Activated CD4-positive, alpha-beta memory T cell treated with anti-CD3 and anti-CD28 coated beads, Interleukin-2, amount 10 ng/mL, durations not matched to agents 7 days and 5 days (primary cell): ENCODE measurements at regions not wholly inside any gene's neighbourhood (a gene's known extent, or its start where the extent isn't known, plus 50 kb on each side); places are given as distances from the start of the nearest gene placed in this dataset.
"Not testable (repeated sequence)": the region's sequence is repeated elsewhere in the genome, so short reads cannot be mapped to it uniquely, and the experiment has no call there.

Experiments
- CTCF ChIA-PET: fragments of 350-600 bp; sonication (Branson Sonifier 250); formaldehyde crosslinking; loops from one replicate; lab custom pipeline; 2021; ENCODE audit warnings: antibody characterized with exemption, inconsistent platforms; lab: Charles Lee
- POLR2A ChIA-PET: fragments of 350-600 bp; sonication (Branson Sonifier 250); formaldehyde crosslinking; loops from one replicate; lab custom pipeline; 2021; ENCODE audit warnings: antibody characterized with exemption; lab: Charles Lee
- DNase-seq: peaks from one replicate; pipeline ENCODE4 v3.0.0-alpha.2; 2020
- H3K27ac Mint-ChIP-seq: one replicate; pipeline ENCODE4 v1.8.0; 2021; ENCODE audit warnings: mild to moderate bottlenecking, mixed read lengths
- H3K27me3 Mint-ChIP-seq: one replicate; pipeline ENCODE4 v1.8.0; 2021; ENCODE audit warnings: mixed read lengths
- H3K36me3 Mint-ChIP-seq: one replicate; pipeline ENCODE4 v1.8.0; 2021; ENCODE audit warnings: low read depth, mixed read lengths
- H3K4me1 Mint-ChIP-seq: one replicate; pipeline ENCODE4 v1.8.0; 2021; ENCODE audit warnings: mixed read lengths
- H3K4me3 Mint-ChIP-seq: one replicate; pipeline ENCODE4 v1.8.0; 2021; ENCODE audit warnings: mild to moderate bottlenecking, mixed read lengths
- H3K9me3 Mint-ChIP-seq: one replicate; pipeline ENCODE4 v1.8.0; 2021; ENCODE audit warnings: mixed read lengths

DNA sequence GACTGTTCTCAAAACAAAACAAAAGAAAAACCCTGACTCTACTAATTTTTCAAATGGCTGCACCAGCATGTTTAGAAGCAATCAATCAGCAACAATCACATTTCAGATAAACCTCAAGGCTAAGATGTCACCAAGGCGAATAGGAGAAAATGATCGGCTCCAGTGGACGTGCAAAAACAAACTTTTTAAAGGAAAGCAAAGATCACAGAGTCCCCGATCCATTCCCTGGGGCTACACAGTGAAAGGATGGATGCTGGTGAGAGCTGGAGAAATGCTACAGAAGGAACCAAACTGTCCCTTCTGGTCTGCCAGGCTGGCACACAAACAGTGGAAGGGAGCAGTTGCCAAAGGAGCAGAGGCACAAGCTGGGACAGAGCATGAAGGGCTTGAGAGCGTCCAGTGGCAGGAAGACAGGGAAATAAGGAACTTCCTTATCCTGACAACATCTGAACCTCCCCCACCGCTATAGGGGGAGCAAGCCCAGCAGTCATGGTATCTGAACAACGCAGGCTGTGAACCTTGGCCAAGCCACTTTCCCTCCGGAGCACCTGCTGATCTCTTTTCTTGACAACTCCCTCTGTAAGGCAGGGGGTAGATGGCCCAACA is 73.7 kb upstream of the HIVEP1 start:
- H3K4me3 Mint-ChIP-seq: no peak overlapping the region
- CTCF ChIA-PET: interaction anchor here (0.7 to 0.9 kb wide), 2 partner anchors 33 to 63 kb away, joined by 5 to 7 read pairs; no protein-coding TSS in a partner anchor
- no peaks in the 10 kb centered on the region for H3K36me3 Mint-ChIP-seq
- no peaks in the 10 kb centered on the region for H3K27me3 Mint-ChIP-seq
- H3K9me3 Mint-ChIP-seq: no peaks in the 10 kb centered on the region
- H3K27ac Mint-ChIP-seq: no peak overlapping the region
- no peak for DNase-seq
- no peaks in the 10 kb centered on the region for H3K4me1 Mint-ChIP-seq
- POLR2A ChIA-PET: interaction anchor here (0.8 kb wide), 1 partner anchor 10 kb away, joined by 4 read pairs; no protein-coding TSS in a partner anchor

DNA sequence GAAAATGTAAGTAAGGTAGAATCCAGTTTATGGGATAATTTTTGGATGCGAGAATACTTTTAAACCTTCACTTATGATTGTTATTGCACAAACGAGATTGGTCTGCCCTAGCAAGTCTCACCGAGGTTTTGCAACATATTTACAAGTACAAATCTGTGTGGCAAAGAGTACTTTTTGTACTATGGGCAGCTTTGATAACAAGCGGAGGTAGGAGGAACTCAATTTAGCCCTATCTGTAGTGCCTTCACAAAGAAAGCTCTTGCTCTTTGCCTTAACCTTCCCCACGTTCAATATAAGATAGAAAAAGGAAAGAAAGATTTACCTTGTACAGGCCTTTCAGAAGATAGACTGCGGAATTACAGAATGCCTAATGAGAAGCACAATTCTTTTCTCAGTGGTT is 77.5 kb upstream of the HIVEP1 start:
- ChIA-PET POLR2A (no interaction called here), CTCF (no interaction called here)
- H3K27me3 Mint-ChIP-seq: no peaks in the 10 kb centered on the region
- H3K36me3 Mint-ChIP-seq: no peaks in the 10 kb centered on the region
- H3K4me1 Mint-ChIP-seq: no peaks in the 10 kb centered on the region
- H3K4me3 Mint-ChIP-seq: no peak overlapping the region
- no peak for DNase-seq
- no peaks in the 10 kb centered on the region for H3K9me3 Mint-ChIP-seq
- H3K27ac Mint-ChIP-seq: no peak overlapping the region

DNA sequence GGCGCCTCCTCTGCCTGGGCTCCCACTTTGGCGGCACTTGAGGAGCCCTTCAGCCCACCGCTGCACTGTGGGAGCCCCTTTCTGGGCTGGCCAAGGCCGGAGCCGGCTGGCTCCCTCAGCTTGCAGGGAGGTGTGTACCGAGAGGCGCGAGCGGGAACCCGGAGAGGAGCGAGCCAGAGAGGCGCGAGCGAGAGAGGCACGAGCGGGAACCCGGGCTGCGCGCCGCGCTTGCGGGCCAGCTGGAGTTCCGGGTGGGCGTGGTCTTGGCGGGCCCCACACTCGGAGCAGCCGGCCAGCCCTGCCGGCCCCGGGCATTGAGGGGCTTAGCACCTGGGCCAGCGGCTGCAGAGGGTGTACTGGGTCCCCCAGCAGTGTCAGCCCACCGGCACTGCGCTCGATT is 79.2 kb upstream of the HIVEP1 start:
- POLR2A ChIA-PET, DNase-seq, H3K27ac Mint-ChIP-seq, H3K27me3 Mint-ChIP-seq, H3K4me3 Mint-ChIP-seq, H3K4me1 Mint-ChIP-seq, H3K9me3 Mint-ChIP-seq, H3K36me3 Mint-ChIP-seq, CTCF ChIA-PET: not testable (repeated sequence)

DNA sequence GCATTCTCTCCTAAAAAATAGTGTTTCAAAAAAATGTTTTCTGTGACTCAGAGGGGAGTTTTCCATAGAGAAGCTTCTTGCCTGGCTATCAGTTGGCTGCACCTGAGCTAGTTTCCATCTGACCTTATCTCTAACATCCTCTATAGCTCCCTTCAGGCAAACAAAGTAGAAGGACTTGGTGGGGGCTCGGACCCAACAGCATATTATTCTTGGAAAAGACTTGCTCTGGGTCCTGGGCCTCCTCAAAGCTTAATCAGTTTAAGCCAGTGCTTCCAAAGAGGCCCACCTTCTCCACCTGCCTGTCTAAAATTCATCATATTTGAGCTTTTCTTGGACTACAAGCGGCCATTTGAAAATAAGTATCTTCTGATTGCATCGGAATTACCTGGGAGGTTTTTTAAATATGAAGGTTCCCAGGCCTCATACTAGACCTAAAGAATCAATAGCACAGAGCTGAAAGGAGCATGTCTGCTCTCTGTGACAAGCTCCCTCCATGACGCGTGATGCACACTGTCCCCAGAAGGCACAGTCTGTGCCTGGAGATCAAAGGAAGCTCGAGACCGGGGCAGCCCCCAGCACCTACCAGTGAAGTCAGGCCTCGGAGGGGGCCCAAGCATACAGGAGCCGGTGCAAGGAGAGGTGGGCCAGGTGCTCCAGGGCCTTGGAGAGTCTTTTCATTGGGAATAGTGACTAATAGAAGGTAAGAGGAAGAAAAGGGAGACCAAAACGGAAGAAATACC is 80.6 kb upstream of the HIVEP1 start:
- CTCF ChIA-PET: no interaction called here
- no peak overlapping the region for H3K4me3 Mint-ChIP-seq
- H3K27me3 Mint-ChIP-seq: no peaks in the 10 kb centered on the region
- POLR2A ChIA-PET: no interaction called here
- no peak for DNase-seq
- H3K4me1 Mint-ChIP-seq: no peaks in the 10 kb centered on the region
- H3K36me3 Mint-ChIP-seq: no peaks in the 10 kb centered on the region
- H3K9me3 Mint-ChIP-seq: no peaks in the 10 kb centered on the region
- H3K27ac Mint-ChIP-seq: no peak overlapping the region

DNA sequence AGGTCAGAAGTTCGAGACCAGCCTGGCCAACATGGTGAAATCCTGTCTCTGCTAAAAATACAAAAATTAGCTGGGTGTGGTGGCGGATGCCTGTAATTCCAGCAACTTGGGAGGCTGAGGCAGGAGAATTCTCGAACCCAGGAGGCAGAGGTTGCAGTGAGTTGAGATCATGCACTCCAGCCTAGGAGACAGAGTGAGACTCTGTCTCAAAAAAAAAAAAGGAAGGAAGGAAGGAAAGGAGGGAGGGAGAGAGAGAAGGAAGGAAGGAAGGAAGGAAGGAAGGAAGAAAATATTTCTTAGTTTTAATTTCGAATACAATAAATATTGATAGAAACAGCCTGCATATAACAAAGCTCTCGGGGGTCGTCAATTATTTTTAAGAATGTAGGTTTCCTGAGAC is 81.3 kb upstream of the HIVEP1 start:
- H3K4me1 Mint-ChIP-seq, H3K9me3 Mint-ChIP-seq, H3K27ac Mint-ChIP-seq, H3K36me3 Mint-ChIP-seq, DNase-seq, POLR2A ChIA-PET, H3K4me3 Mint-ChIP-seq, CTCF ChIA-PET, H3K27me3 Mint-ChIP-seq: not testable (repeated sequence)

DNA sequence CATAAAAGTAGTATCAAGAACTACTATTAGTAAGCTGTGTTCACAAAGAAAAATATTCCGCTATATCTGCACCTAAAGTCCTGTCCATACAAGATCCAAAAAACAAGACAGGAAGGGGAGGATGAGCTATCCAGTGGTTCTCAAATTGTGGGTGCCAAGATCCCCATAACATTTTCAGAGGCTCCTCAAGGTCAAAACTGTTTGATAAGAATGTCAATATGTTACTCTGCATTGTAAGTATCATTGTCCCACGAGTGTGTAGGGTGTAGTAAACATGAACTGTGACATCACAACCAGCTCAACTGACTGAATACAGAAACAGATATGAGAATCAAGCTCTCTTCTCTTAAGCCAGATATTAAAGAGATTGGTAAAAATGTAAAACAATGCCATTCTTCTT is 81.9 kb upstream of the HIVEP1 start:
- DNase-seq: no peak
- H3K9me3 Mint-ChIP-seq: no peaks in the 10 kb centered on the region
- ChIA-PET POLR2A (no interaction called here), CTCF (no interaction called here)
- H3K36me3 Mint-ChIP-seq: no peaks in the 10 kb centered on the region
- H3K4me1 Mint-ChIP-seq: no peaks in the 10 kb centered on the region
- H3K27me3 Mint-ChIP-seq: peaks cover 2% of the 10 kb centered on the region
- H3K4me3 Mint-ChIP-seq: no peak overlapping the region
- H3K27ac Mint-ChIP-seq: no peak overlapping the region

DNA sequence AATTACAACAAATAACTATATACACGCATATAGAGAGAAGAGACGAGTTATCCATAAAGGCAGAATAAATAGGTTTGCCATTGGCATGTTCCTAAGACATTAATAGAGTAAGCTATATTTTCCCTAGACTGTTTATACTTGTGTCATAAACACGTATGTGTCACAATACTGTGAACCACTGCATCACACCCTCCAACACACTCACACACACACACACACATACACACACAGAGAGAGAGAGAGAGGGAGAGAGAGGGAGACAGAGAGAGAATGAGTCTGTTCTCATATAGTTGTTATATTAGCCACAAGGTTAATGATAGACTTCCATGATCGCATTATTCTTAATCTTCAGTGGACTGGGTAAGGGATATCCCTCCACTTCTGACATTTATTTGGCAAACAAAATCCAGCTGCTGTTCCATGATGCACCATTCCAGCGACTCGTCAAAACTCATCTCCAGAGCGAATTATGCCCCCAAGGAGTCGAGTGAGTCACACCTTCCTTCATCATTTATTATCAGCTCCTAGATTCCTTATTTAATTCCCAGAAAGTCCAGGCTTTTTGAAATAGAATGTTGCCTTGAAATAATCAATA is 82.8 kb upstream of the HIVEP1 start:
- Mint-ChIP-seq H3K4me1 (no peaks in the 10 kb centered on the region), H3K27me3 (peaks cover 2% of the 10 kb centered on the region), H3K36me3 (no peaks in the 10 kb centered on the region), H3K4me3 (no peak overlapping the region), H3K9me3 (no peaks in the 10 kb centered on the region), H3K27ac (no peak overlapping the region)
- DNase-seq: no peak
- CTCF ChIA-PET: no interaction called here
- POLR2A ChIA-PET: interaction anchor here (0.7 kb wide), 1 partner anchor 9 kb away, joined by 4 read pairs; no protein-coding TSS in a partner anchor

DNA sequence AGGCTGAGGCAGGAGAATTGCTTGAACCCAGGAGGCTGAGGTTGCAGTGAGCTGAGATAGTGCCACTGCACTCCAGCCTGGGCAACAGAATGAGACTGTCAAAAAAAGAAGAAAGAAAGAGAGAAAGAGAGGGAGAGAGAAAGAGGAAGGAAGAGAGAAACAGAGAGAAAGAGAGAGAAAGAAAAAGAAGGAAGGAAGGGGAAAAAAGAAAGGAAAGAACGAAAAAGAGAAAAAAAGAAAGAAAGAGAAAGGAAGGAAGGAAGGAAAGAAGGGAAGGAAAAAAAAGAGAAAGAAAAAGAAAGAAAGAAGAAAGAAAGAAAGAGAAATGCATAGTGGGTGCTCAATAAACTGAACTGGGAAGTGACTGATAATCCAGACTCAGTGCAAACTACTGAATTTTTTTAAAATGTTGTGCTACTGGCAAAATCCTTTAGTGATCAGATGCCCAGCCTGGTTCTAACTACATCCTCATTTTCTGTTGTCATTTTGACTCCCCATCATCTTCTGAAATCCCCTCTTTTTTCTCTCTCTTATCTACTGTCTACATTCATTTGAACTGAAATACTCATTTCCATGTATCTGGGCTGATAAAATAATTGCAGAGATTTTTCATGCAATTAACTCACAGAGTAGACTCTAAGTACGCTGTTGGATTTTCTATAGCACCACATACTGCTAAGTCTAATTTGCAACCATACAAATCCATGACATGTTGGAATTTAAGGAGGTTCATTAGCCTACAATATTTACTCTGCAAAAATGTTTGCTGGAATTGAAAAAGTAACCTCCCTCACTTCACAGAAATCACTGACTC is 85.3 kb upstream of the HIVEP1 start:
- Mint-ChIP-seq H3K36me3 (no peaks in the 10 kb centered on the region), H3K4me3 (no peak overlapping the region), H3K27ac (no peak overlapping the region), H3K4me1 (no peaks in the 10 kb centered on the region), H3K27me3 (peaks cover 2% of the 10 kb centered on the region), H3K9me3 (no peaks in the 10 kb centered on the region)
- CTCF ChIA-PET: no interaction called here
- DNase-seq: no peak
- POLR2A ChIA-PET: no interaction called here

DNA sequence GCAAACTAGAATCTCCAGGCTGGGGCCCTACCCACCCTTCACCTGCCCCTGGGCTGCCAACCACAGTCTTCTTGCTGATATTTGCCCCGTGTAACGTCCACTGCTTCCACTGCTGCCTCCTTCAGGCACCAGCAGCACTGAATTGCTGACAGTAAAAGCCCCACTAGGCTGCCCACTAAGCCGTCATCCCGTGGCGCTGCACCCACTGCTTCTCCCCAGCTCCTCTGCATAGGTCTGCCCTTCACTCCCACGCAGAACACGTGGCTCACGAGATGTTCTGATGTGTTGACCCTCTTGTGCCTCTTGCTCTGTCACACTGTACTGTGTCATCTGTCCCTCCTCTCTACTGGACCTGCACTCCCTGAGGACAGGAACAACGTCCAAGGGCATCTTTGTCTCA is 86.3 kb upstream of the HIVEP1 start:
- peaks cover 2% of the 10 kb centered on the region for H3K27me3 Mint-ChIP-seq
- H3K36me3 Mint-ChIP-seq: no peaks in the 10 kb centered on the region
- ChIA-PET POLR2A (no interaction called here), CTCF (no interaction called here)
- no peak overlapping the region for H3K4me3 Mint-ChIP-seq
- DNase-seq: no peak
- no peak overlapping the region for H3K27ac Mint-ChIP-seq
- no peaks in the 10 kb centered on the region for H3K9me3 Mint-ChIP-seq
- no peaks in the 10 kb centered on the region for H3K4me1 Mint-ChIP-seq

DNA sequence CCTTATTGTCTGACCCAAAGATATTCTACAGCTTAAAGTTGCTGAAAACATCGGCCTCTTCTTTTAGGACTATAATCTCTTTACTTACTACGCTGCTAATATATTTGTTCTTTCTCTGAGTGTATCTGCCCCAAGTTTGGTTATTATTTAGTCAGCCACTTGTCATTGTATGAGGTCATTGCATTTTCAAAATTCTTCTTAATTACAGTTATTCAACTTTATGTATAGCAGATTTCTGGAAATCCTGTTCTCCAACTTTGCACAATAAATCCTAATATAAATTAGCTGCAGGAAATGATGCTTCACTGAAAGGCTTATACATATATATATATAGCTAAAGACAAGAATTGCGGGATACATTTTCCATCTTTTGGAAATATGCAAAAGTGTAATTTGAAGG is 88.5 kb upstream of the HIVEP1 start:
- POLR2A ChIA-PET: no interaction called here
- no peaks in the 10 kb centered on the region for H3K9me3 Mint-ChIP-seq
- H3K36me3 Mint-ChIP-seq: no peaks in the 10 kb centered on the region
- H3K4me1 Mint-ChIP-seq: no peaks in the 10 kb centered on the region
- no peak for DNase-seq
- H3K27ac Mint-ChIP-seq: no peak overlapping the region
- H3K27me3 Mint-ChIP-seq: peaks cover 2% of the 10 kb centered on the region
- CTCF ChIA-PET: interaction anchor here (1.3 kb wide), 1 partner anchor 366 kb away, joined by 3 read pairs; no protein-coding TSS in a partner anchor
- H3K4me3 Mint-ChIP-seq: no peak overlapping the region

DNA sequence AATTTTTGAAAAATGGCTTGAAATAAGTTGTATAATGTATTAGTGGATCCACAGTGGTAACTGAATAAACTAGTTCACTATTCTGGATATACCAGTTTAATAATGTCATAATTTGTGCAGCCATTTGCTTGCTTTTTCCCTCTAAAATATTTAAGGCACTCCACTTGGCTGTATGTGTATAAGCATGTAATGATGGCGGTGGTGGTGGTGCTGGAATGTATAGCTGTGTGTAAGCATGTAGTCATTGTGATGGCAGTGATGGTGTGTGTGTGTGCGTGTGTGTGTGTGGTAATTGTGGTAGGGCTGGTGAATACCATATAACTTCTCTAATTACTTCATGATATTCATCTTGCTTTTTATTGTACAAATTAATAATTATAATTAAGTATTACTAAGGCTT is 89.2 kb upstream of the HIVEP1 start:
- Mint-ChIP-seq H3K36me3 (no peaks in the 10 kb centered on the region), H3K4me3 (no peak overlapping the region), H3K9me3 (no peaks in the 10 kb centered on the region), H3K27ac (no peak overlapping the region), H3K4me1 (no peaks in the 10 kb centered on the region), H3K27me3 (peaks cover 2% of the 10 kb centered on the region)
- ChIA-PET CTCF (interaction anchor here (1.3 kb wide), 1 partner anchor 367 kb away, joined by 3 read pairs; no protein-coding TSS in a partner anchor), POLR2A (no interaction called here)
- no peak for DNase-seq

DNA sequence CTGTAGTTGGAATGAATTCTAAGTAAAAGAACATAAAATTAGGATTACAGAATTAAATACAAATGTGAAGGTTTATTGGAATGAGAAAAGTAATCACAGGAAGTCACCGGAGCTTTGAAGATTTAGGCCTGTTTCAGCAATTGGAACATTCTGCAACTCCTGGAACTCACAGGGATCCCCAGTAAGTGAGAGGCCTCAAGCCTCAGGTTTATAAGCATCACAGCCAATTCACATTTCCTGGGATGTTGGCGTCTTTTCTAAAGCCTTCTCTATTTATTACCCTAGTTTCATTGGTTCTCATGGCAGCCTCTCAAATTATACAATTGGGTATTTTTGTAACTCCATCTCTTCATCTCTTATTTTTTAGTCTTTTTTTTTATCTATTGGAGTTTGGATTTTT is 90.4 kb upstream of the HIVEP1 start:
- Mint-ChIP-seq H3K36me3 (no peaks in the 10 kb centered on the region), H3K9me3 (no peaks in the 10 kb centered on the region), H3K27ac (no peak overlapping the region), H3K4me1 (no peaks in the 10 kb centered on the region), H3K27me3 (peaks cover 2% of the 10 kb centered on the region), H3K4me3 (no peak overlapping the region)
- DNase-seq: no peak
- ChIA-PET POLR2A (no interaction called here), CTCF (no interaction called here)

DNA sequence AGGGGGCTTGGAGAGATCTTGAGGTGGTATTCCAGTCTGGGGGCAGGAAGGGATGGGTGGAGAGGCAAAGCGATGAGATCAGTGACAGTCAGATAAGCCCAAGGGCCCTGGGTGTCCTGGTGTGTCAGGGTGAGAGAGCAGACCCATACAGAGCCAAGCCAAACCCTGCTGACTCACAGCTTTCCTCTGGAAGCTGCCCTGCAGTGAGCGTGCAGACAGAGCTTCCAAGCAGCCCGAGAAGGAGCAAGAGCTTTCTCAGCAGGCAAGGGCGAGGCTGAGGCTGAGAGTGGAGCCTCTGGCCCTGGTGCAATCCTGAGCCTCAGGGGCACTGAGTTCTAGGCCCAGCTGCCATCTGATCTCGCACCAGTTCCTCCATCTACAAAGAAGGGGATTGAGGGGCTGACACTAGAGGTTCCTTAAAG is 91.1 kb upstream of the HIVEP1 start:
- no peaks in the 10 kb centered on the region for H3K9me3 Mint-ChIP-seq
- H3K27me3 Mint-ChIP-seq: peaks cover 2% of the 10 kb centered on the region
- no peaks in the 10 kb centered on the region for H3K4me1 Mint-ChIP-seq
- H3K36me3 Mint-ChIP-seq: no peaks in the 10 kb centered on the region
- H3K4me3 Mint-ChIP-seq: no peak overlapping the region
- POLR2A ChIA-PET: no interaction called here
- no peak overlapping the region for H3K27ac Mint-ChIP-seq
- CTCF ChIA-PET: no interaction called here
- DNase-seq: no peak
